Neural cell (in vitro differentiated cells): ENCODE measurements at regions not wholly inside any gene's neighbourhood (a gene's known extent, or its start where the extent isn't known, plus 50 kb on each side); places are given as distances from the start of the nearest gene placed in this dataset.

Experiments used
- H2AFZ ChIP-seq: fragments of 200-600, 300-800 bp; sonication (generic), shearing (Covaris generic); 2 replicates; pipeline ENCODE4 v1.6.0; 2014; ENCODE audit warnings: low read depth, mild to moderate bottlenecking, antibody characterized with exemption, low read length, moderate library complexity
- H3F3A ChIP-seq: fragments of 200-600 bp; shearing (Covaris generic); 2 replicates; pipeline ENCODE4 v1.6.1; 2016; ENCODE audit warnings: mild to moderate bottlenecking, moderate library complexity, mixed read lengths, antibody characterized with exemption, low read length; ENCODE audit not compliant: insufficient read depth, poor library complexity, severe bottlenecking
- H3K27ac ChIP-seq: fragments of 200-600, 300-800 bp; sonication (generic), shearing (Covaris generic); 2 replicates; pipeline ENCODE4 v1.5.1; 2014; ENCODE audit warnings: mild to moderate bottlenecking, low read length, moderate library complexity
- H3K27me3 ChIP-seq: fragments of 300-800, 200-600 bp; sonication (generic), shearing (Covaris generic); 2 replicates; pipeline ENCODE4 v1.6.0; 2014; ENCODE audit warnings: mild to moderate bottlenecking, low read depth, low read length, moderate library complexity; ENCODE audit not compliant: insufficient read depth
- H3K36me3 ChIP-seq: fragments of 300-800, 200-600 bp; sonication (generic), shearing (Covaris generic); 2 replicates; pipeline ENCODE4 v1.5.1; 2014; ENCODE audit warnings: mild to moderate bottlenecking, antibody characterized with exemption, low read length, moderate library complexity; ENCODE audit not compliant: insufficient read depth
- H3K4me2 ChIP-seq: fragments of 300-800, 200-600 bp; sonication (generic), shearing (Covaris generic); 2 replicates; pipeline ENCODE4 v1.6.0; 2014; ENCODE audit warnings: mild to moderate bottlenecking, low read length
- H3K4me3 ChIP-seq: fragments of 300-800, 200-600 bp; sonication (generic), shearing (Covaris generic); 2 replicates; pipeline ENCODE4 v1.5.1; 2014; ENCODE audit warnings: mild to moderate bottlenecking, low read length, moderate library complexity
- H3K79me2 ChIP-seq: fragments of 200-600 bp; shearing (Covaris generic); replicated peaks from 2 replicates; pipeline ENCODE4 v1.6.0; 2014; ENCODE audit warnings: mild to moderate bottlenecking, low read length, moderate library complexity; ENCODE audit not compliant: insufficient read depth
- H3K9ac ChIP-seq: fragments of 300-800, 200-600 bp; sonication (generic), shearing (Covaris generic); 2 replicates; pipeline ENCODE4 v1.6.1; 2016; ENCODE audit warnings: mild to moderate bottlenecking, low read length, mixed read lengths
- H3K9me2 ChIP-seq: fragments of 200-600 bp; shearing (Covaris generic); 2 replicates; pipeline ENCODE4 v1.6.1; 2016; ENCODE audit warnings: mild to moderate bottlenecking, low read length, mixed read lengths; ENCODE audit not compliant: insufficient read depth
- H3K9me3 ChIP-seq: fragments of 200-600, 300-800 bp; sonication (generic), shearing (Covaris generic); 2 replicates; pipeline ENCODE4 v1.6.1; 2016; ENCODE audit warnings: mild to moderate bottlenecking, mixed run types, low read length, moderate library complexity, mixed read lengths
- H4K20me1 ChIP-seq: fragments of 200-600 bp; shearing (Covaris generic); 2 replicates; pipeline ENCODE4 v1.6.1; 2016; ENCODE audit warnings: mild to moderate bottlenecking, mixed run types; ENCODE audit not compliant: insufficient read depth
- CTCF ChIP-seq: fragments of 450-650 bp; IDR thresholded peaks from 2 replicates; pipeline ENCODE4 v1.5.1; 2014; ENCODE audit warnings: antibody characterized with exemption, mild to moderate bottlenecking, moderate library complexity; ENCODE audit not compliant: poor library complexity, severe bottlenecking
- EP300 ChIP-seq: fragments of 450-650 bp; conservative IDR thresholded peaks from 2 replicates; pipeline ENCODE4 v1.6.1; 2014; ENCODE audit warnings: antibody characterized with exemption, mild to moderate bottlenecking, moderate library complexity; ENCODE audit not compliant: poor library complexity, severe bottlenecking
- EZH2 ChIP-seq: fragments of 200-600, 300-800 bp; shearing (Covaris generic), sonication (generic); IDR thresholded peaks from 2 replicates; pipeline ENCODE4 v1.6.1; 2014; ENCODE audit warnings: antibody characterized with exemption, low read length, borderline replicate concordance, mild to moderate bottlenecking; ENCODE audit not compliant: insufficient read depth, poor library complexity, severe bottlenecking
- MXI1 ChIP-seq: fragments of 450-650 bp; conservative IDR thresholded peaks from 2 replicates; pipeline ENCODE4 v1.6.1; 2014; ENCODE audit warnings: antibody characterized with exemption, mild to moderate bottlenecking; ENCODE audit not compliant: poor library complexity, severe bottlenecking
- POLR2AphosphoS5 ChIP-seq: IDR thresholded peaks from 2 replicates; pipeline ENCODE4 v1.6.1; 2012
- RAD21 ChIP-seq: fragments of 450-650 bp; conservative IDR thresholded peaks from 2 replicates; pipeline ENCODE4 v1.6.1; 2014; ENCODE audit warnings: antibody characterized with exemption, mild to moderate bottlenecking, moderate library complexity
- REST ChIP-seq: IDR thresholded peaks from 2 replicates; pipeline ENCODE4 v1.6.1; 2012; ENCODE audit warnings: borderline replicate concordance
- SMC3 ChIP-seq: fragments of 450-650 bp; conservative IDR thresholded peaks from 2 replicates; pipeline ENCODE4 v1.6.1; 2014; ENCODE audit warnings: antibody characterized with exemption, mild to moderate bottlenecking, moderate library complexity; ENCODE audit not compliant: poor library complexity
- TAF1 ChIP-seq: IDR thresholded peaks from 2 replicates; pipeline ENCODE4 v1.6.1; 2012; ENCODE audit warnings: low read depth

DNA sequence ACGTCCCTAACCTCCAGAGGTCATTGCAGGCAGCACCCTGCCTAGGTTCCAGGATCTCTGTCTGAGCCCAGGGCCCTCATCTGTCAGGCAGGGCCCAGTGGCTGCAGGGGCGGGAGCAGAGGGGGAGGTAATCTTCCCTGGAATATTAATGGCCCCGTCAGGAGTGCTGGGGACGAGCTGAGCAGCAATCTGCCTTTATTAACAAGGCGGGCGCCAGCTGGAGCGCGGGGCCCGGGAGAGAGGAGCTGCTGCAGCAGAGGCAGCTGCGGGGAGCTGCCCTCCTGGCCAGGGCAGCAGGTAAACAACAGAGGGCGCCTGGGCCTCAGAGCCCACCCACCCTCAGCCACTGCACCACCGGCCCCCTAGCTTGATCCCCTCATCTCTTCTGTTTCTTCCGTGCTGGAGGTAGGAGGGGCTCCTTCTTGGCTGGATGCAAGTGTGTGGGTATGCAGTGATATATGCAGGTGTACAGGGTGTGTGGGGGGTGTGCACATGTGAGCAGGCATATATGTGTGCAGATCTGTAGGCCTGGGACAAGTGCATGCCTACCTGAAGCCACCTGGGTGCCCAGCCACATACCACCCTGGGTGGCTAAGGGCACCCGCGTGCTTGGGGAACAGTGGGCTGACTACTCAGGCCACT lies 131.8 kb upstream of the MLN start:
- Histone ChIP-seq H4K20me1 (no peaks in the 10 kb centered on the region), H3K4me3 (peak overlapping the region; percentile 17), H3K9ac (peak overlapping the region; percentile 31), H2AFZ (peak overlapping the region; percentile 41), H3K27me3 (no peaks in the 10 kb centered on the region), H3F3A (no peaks in the 10 kb centered on the region), H3K27ac (peak overlapping the region; percentile 28), H3K9me2 (no peaks in the 10 kb centered on the region), H3K36me3 (no peaks in the 10 kb centered on the region), H3K9me3 (no peaks in the 10 kb centered on the region), H3K4me2 (peak overlapping the region; percentile 27), H3K79me2 (no peaks in the 10 kb centered on the region)
- TF ChIP-seq SMC3 (peak; percentile 44), MXI1 (peak; percentile 5), EP300 (peak; percentile 22), EZH2 (no peak), REST (no peak), RAD21 (peak; percentile 36), TAF1 (no peak), CTCF (peak; percentile 44), POLR2AphosphoS5 (no peak)

GRCh38 chr6:33934731-33935270 lies 131.0 kb upstream of the MLN start:
- no peak for TF ChIP-seq EP300
- no peak for TF ChIP-seq CTCF
- no peak for TF ChIP-seq MXI1
- TF ChIP-seq EZH2 = no peak
- no peak for TF ChIP-seq TAF1
- no peak for TF ChIP-seq POLR2AphosphoS5
- no peak for TF ChIP-seq SMC3
- no peak for TF ChIP-seq RAD21
- no peak for TF ChIP-seq REST
- Histone ChIP-seq H3K9me2 (no peaks in the 10 kb centered on the region), H3K27ac (peak overlapping the region; percentile 28), H3K79me2 (no peaks in the 10 kb centered on the region), H3K27me3 (no peaks in the 10 kb centered on the region), H3K4me3 (peak overlapping the region; percentile 17), H2AFZ (no peak overlapping the region), H3K9ac (peak overlapping the region; percentile 31), H3K4me2 (no peak overlapping the region), H3F3A (no peaks in the 10 kb centered on the region), H3K36me3 (no peaks in the 10 kb centered on the region), H3K9me3 (no peaks in the 10 kb centered on the region), H4K20me1 (no peaks in the 10 kb centered on the region)
